HG02759 (cell line): ENCODE measurements at regions not wholly inside any gene's neighbourhood (a gene's known extent, or its start where the extent isn't known, plus 50 kb on each side); places are given as distances from the start of the nearest gene placed in this dataset.
"Not testable (repeated sequence)": the region's sequence is repeated elsewhere in the genome, so short reads cannot be mapped to it uniquely, and the experiment has no call there.

Source experiments
- ATAC-seq: cut with Tn5 transposase; IDR thresholded peaks from one replicate; pipeline ENCODE4 v1.9.1; 2021; ENCODE audit warnings: mild to moderate bottlenecking, moderate library complexity; ENCODE audit not compliant: unreplicated experiment

- ATAC-seq: no peak
Measured at GRCh38 chr4:79563219-79563618, 155.2 kb upstream of the GK2 start.

- no peak for ATAC-seq
Measured at GRCh38 chr4:79561751-79562150, 153.7 kb upstream of the GK2 start.

GRCh38 chr4:79559398-79559797 is 151.4 kb upstream of the GK2 start:
- not testable (repeated sequence) for ATAC-seq

GRCh38 chr4:79552311-79552710 is 144.3 kb upstream of the GK2 start:
- no peak for ATAC-seq

- ATAC-seq: no peak
Measured at GRCh38 chr4:79551555-79551954, 143.5 kb upstream of the GK2 start.

- ATAC-seq: no peak
Measured at GRCh38 chr4:79547851-79548250, 139.8 kb upstream of the GK2 start.

- not testable (repeated sequence) for ATAC-seq
Measured at GRCh38 chr4:79545292-79545691, 137.3 kb upstream of the GK2 start.

GRCh38 chr4:79540143-79540542 is 132.1 kb upstream of the GK2 start:
- no peak for ATAC-seq

- ATAC-seq: no peak
Measured at GRCh38 chr4:79535516-79535915, 127.5 kb upstream of the GK2 start.

- no peak for ATAC-seq
Measured at GRCh38 chr4:79528241-79528706, 120.2 kb upstream of the GK2 start.

GRCh38 chr4:79526641-79527565 is 118.9 kb upstream of the GK2 start:
- no peak for ATAC-seq

GRCh38 chr4:79516114-79516513 is 108.1 kb upstream of the GK2 start:
- ATAC-seq: no peak

GRCh38 chr4:79514621-79515329 is 106.7 kb upstream of the GK2 start:
- ATAC-seq: no peak

GRCh38 chr4:79513576-79513975 is 105.5 kb upstream of the GK2 start:
- ATAC-seq: no peak

- ATAC-seq: no peak
Measured at GRCh38 chr4:79512363-79512762, 104.3 kb upstream of the GK2 start.

GRCh38 chr4:79502081-79502480 is 94.1 kb upstream of the GK2 start:
- no peak for ATAC-seq

GRCh38 chr4:79498282-79498681 is 90.3 kb upstream of the GK2 start:
- no peak for ATAC-seq

- ATAC-seq: no peak
Measured at GRCh38 chr4:79497001-79497400, 89.0 kb upstream of the GK2 start.

- no peak for ATAC-seq
Measured at GRCh38 chr4:79495447-79495846, 87.4 kb upstream of the GK2 start.

GRCh38 chr4:79492148-79492547 is 84.1 kb upstream of the GK2 start:
- no peak for ATAC-seq

GRCh38 chr4:79489506-79489905 is 81.5 kb upstream of the GK2 start:
- ATAC-seq: no peak

- no peak for ATAC-seq
Measured at GRCh38 chr4:79476196-79476595, 68.2 kb upstream of the GK2 start.
